AML-193 (cell line): ENCODE measurements at regions not wholly inside any gene's neighbourhood (a gene's known extent, or its start where the extent isn't known, plus 50 kb on each side); places are given as distances from the start of the nearest gene placed in this dataset.
"Not testable (repeated sequence)": the region's sequence is repeated elsewhere in the genome, so short reads cannot be mapped to it uniquely, and the experiment has no call there.

ENCODE experiments used
- DNase-seq, 2 experiments: peaks; one replicate each; lab custom pipeline; 2025; lab: John Stamatoyannopoulos, UW

GRCh38 chr1:182003953-182004586 lies 57.4 kb downstream of the ZNF648 start:
- DNase-seq = no peak

DNA sequence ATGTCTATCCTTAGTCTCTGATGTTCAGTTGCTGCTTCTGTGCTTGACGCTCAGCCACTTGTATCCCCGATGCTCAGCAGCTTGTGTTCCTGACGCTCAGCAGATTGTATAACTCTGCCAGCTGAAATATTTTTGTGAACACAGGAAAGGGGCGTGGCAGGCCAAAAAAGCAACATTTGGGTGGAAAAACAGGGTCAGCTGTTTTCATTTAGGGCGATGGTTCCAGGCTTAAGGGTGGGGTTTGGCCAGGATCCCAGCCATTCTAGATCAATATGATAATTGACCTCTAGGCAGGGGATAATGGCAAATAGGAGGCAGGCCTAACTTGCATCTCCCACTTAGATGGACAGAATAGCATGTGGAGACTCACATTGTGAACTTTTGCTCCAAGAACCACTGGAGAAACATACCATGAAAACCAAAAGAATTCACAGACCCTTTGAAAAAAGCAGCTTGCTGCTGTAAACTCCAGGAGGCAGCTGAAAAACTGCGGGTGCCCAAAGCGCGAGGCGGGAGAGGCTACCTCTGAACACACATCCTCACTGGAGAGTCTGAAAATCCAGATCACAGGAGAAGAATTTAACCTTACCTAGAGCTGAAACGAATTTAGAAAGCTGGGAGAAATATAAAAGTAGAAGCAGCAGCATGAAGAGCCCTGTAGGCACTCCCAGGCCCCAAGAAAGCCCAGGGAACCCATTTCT lies 58.3 kb downstream of the ZNF648 start:
- no peak for DNase-seq

GRCh38 chr1:182002570-182002969 lies 58.9 kb downstream of the ZNF648 start:
- DNase-seq = no peak

GRCh38 chr1:181998858-181999257 lies 62.7 kb downstream of the ZNF648 start:
- no peak for DNase-seq

DNA sequence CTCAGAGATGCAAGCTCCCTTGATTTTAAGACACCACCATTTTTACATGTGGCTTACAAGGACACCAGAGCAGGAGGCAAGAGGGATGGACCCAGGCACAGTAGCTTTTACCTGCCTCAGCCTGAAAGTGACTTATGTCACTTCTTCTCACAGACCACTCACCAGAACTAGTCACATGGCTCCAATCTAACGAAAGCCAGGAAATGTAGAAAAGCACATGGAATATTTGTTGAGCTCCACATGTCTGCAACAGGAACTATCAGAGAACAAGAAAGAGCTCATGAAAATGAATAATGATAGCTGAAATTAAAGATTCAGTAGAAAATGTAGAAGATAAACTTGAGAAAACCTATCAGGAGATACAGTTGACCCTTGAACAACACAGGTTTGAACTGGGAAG lies 69.4 kb downstream of the ZNF648 start:
- no peak for DNase-seq

GRCh38 chr1:181990728-181991127 lies 70.8 kb downstream of the ZNF648 start:
- DNase-seq = no peak

DNA sequence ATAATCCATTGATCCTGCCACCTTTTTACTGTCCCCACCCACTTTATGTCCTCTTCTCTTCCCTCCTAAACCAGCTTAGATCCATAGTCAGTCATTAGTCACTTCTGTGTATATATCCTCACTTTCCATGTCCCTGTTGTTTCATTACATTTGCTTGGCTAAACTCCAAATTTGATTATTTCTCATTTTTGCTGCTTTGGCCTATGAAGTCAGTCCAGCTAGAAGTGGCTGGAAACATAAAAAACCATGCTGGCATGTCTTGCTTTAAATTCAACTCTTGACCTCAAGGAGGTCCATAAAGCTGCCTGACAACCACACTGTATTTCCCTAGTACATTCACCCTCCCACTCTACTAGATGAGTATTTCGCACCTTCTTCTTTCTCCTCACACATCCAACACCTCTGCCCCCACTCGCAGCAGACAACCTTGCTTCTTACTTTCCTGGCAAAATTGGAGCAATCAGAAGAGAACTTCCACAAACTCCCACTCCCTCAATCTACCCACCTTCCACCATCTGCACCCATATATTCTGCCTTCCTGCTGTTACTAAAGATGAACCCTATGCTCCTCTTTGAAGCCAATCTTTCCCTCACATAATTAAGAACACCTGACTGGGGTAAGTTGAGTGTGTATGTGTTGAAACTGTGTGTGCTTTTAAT lies 72.1 kb downstream of the ZNF648 start:
- no peak for DNase-seq

GRCh38 chr1:181987996-181988395 lies 73.5 kb downstream of the ZNF648 start:
- no peak for DNase-seq

DNA sequence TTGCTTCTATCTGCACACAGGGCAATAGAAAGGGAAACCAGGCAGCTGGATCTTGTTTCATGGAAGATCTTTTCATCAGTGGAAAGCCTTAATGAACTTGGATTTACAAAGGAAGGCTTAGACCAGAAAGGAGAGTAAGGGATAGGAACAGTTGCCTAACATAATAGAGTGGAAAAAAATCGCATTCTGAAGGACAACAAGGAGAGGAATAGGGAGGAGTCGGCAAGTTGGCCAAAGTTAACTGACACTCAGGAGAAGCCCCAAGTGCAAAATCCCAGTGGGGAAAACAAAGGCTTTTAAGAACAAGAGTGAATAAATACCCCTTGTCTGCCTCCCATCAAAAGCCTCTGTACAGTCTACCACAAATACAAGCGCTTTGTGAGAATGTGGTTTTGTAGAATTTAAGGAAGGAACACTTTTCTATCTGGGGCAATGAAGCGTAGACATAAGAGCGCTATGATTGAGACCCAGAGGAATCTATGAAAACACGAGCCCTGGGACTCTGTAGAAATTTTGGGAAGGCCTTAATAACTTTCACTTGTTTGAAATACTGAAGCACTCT lies 74.1 kb downstream of the ZNF648 start:
- no peak for DNase-seq

GRCh38 chr1:181986907-181987305 lies 74.6 kb downstream of the ZNF648 start:
- DNase-seq = no peak

GRCh38 chr1:181985936-181986906 lies 75.3 kb downstream of the ZNF648 start:
- DNase-seq = no peak

- DNase-seq = no peak
Observed at GRCh38 chr1:181985281-181985680, 76.2 kb downstream of the ZNF648 start.

DNA sequence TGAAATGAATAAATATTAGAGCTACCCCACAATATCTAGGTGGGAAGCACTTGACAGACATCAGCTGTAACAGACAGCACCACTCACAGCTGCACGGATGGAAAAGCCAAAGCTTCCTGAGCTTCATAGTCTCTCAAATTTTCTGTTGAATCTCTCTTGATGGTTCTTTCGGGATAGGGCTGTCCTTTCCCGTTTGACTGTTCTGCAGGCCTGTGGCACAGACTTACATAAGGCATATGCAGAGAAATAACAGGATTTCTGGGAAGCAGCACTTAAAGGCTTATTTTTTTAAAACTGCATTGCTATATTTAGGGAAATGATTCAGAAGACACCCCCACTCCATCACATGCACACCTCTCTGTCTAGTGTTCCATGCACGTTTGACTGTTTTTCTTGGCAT lies 77.5 kb downstream of the ZNF648 start:
- DNase-seq = no peak

DNA sequence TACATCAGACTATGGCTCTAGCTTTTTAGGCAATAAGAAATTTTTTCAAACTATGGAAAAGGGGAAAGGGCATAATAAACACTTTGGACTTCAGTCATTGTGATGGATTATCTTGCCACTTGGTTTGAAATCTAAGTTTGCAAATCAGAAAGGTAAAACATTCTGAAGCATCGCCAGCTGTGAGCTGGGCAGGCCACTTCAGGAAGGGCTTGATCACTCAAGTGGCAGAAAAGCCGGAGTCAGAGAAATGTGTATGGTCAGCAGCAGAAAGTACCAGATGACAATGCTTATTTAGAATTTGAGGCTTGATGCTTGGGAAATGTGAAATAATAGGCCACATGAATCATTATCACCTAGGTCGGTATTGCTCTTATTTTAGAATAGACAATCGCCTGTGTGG lies 79.7 kb downstream of the ZNF648 start:
- no peak for DNase-seq

DNA sequence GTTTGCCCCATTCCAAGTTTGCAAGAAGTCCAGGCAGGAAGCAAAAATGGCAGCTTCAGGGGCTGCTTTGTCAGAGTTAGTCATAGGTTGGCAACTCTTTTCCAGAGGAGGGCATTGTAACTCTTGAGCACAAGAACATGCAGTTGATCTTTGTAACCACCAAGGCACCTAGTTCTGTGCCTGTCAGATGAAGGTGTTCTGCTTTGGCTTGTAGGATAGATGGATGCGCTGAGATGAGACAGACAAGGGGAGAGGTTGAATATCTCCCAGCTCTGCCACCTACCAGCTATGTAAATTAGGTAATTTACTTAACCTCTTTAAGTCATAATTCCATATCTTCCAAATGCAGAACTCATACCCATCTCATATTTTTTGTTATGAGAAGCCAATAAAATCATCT lies 89.3 kb downstream of the ZNF648 start:
- no peak for DNase-seq

- no peak for DNase-seq
Observed at GRCh38 chr1:181971424-181971823, 90.1 kb downstream of the ZNF648 start.

DNA sequence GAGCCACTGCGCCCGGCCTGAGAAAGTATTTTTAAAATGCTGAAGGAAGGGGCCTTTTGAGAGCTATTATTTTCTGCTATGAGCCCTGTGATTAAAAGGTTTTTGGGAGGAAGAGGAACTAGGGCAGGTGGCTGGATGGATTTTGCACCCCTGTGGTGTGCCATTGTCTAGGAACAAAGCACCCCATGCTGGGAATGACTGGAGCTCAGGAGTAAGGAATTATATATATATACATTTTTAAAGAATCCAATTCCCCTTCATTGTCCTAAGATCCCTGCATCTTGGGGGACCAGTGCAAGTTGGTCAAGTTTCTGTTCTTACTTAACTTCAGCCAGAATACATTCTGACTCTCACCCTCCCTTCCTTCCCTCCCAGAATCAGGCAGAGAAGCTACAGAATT lies 91.6 kb downstream of the ZNF648 start:
- DNase-seq = no peak

- DNase-seq = not testable (repeated sequence)
Observed at GRCh38 chr1:181954696-181955095, 106.8 kb downstream of the ZNF648 start.

DNA sequence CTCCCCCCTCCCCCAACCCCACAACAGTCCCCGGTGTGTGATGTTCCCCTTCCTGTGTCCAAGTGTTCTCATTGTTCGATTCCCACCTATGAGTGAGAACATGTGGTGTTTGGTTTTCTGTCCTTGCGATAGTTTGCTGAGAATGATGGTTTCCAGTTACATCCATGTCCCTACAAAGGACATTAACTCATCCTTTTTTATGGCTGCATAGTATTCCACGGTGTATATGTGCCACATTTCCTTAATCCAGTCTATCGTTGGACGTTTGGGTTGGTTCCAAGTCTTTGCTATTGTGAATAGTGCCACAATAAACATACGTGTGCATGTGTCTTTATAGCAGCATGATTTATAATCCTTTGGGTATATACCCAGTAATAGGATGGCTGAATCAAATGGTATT lies 107.3 kb downstream of the ZNF648 start:
- not testable (repeated sequence) for DNase-seq

- DNase-seq = no peak
Observed at GRCh38 chr1:181953596-181953995, 107.9 kb downstream of the ZNF648 start.

GRCh38 chr1:181951213-181951612 lies 110.3 kb downstream of the ZNF648 start:
- DNase-seq = no peak

DNA sequence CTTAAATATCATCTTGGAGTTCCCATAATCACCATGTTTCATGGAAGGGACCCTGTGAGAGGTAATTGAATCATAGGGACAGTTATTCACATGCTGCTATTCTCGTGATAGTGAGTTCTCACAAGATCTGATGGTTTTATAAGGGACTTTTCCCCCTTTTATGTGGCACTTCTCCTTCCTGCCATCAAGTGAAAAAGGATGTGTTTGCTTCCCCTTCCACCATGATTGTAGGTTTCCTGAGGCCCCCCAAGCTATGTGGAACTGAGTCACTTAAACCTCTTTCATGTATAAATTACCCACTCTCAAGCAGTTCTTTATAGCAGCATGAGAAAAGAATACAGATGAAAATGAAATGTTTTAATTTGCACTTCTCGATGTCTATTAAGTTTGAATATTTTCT lies 112.0 kb downstream of the ZNF648 start:
- no peak for DNase-seq
